GM12878 (cell line): ENCODE measurements at regions not wholly inside any gene's neighbourhood (a gene's known extent, or its start where the extent isn't known, plus 50 kb on each side); places are given as distances from the start of the nearest gene placed in this dataset.

ENCODE experiments used
- ATAC-seq: fragments of 200-7000 bp; cut with Tn5 transposase; 3 replicates; pipeline ENCODE4 v1.9.1; 2020; ENCODE audit warnings: mild to moderate bottlenecking, moderate library complexity
- BruUV-seq: library from RNA; stranded (reverse); fragments of 400-500 nt; replicated peaks from 2 replicates; lab custom pipeline; 2021; lab: Mats Ljungman, UMichigan
- CTCF ChIA-PET: fragments of 300-600 bp; sonication (Branson Sonifier 250); formaldehyde crosslinking; extraction: SDS; loops from one replicate; lab custom pipeline; 2021; ENCODE audit warnings: inconsistent platforms; lab: Yijun Ruan, JAX
- POLR2A ChIA-PET: fragments of 350-600 bp; formaldehyde crosslinking; extraction: SDS; loops from one replicate; lab custom pipeline; 2021; ENCODE audit warnings: inconsistent platforms; lab: Charles Lee
- RAD21 ChIA-PET: fragments of 300-600 bp; sonication (Branson Sonifier 250); formaldehyde crosslinking; loops from one replicate; lab custom pipeline; 2023; ENCODE audit warnings: antibody characterized with exemption; ENCODE audit not compliant: unreplicated experiment; lab: Charles Lee
- SMC1A ChIA-PET: fragments of 300-600 bp; sonication (Branson Sonifier 250); formaldehyde crosslinking; loops from one replicate; lab custom pipeline; 2023; ENCODE audit not compliant: unreplicated experiment, uncharacterized antibody; lab: Charles Lee
- DNase-seq: peaks from one replicate; pipeline ENCODE4 v3.0.0-alpha.2; 2011; ENCODE audit warnings: low read depth, low spot score
- FAIRE-seq: peaks from 3 replicates; lab custom pipeline; 2011; peaks lifted over from hg19 to GRCh38; lab: Jason Lieb, UNC
- H2AFZ ChIP-seq: 2 replicates; pipeline ENCODE4 v1.6.0; 2011; ENCODE audit warnings: low read depth, low read length, control low read depth; ENCODE audit not compliant: control insufficient read depth
- H3K27ac ChIP-seq: 2 replicates; pipeline ENCODE4 v1.5.1; 2011; ENCODE audit warnings: control low read depth; ENCODE audit not compliant: control insufficient read depth, insufficient read depth
- H3K27me3 ChIP-seq, 2 experiments: replicated peaks in 1 of 2; 2 replicates each; pipeline versions ENCODE4 v1.6.0 to v1.6.1; 2011; ENCODE audit warnings: low read length in 1 of 2; ENCODE audit not compliant: control insufficient read depth in 2 of 2, insufficient read depth in 2 of 2
- H3K36me3 ChIP-seq, 2 experiments: 2 replicates each; pipeline ENCODE4 v1.5.1; 2011; ENCODE audit warnings: low read length in 1 of 2; ENCODE audit not compliant: control insufficient read depth in 2 of 2, insufficient read depth in 2 of 2
- H3K4me1 ChIP-seq: 2 replicates; pipeline ENCODE4 v1.6.1; 2011; ENCODE audit warnings: mild to moderate bottlenecking, low read length, moderate library complexity, mixed read lengths; ENCODE audit not compliant: control insufficient read depth, insufficient read depth
- H3K4me2 ChIP-seq: 2 replicates; pipeline ENCODE4 v1.6.0; 2011; ENCODE audit warnings: control low read depth; ENCODE audit not compliant: control insufficient read depth, insufficient read depth
- H3K4me3 ChIP-seq: fragments of 200-600 bp; sonication (generic); 2 replicates; pipeline ENCODE4 v1.5.1; 2016
- H3K79me2 ChIP-seq: 2 replicates; pipeline ENCODE4 v1.6.0; 2011; ENCODE audit warnings: low read length; ENCODE audit not compliant: control insufficient read depth, insufficient read depth
- H3K9ac ChIP-seq: 2 replicates; pipeline ENCODE4 v1.8.0; 2011; ENCODE audit warnings: low read length, control low read depth, mixed read lengths; ENCODE audit not compliant: control insufficient read depth, insufficient read depth
- H3K9me3 ChIP-seq: replicated peaks from 3 replicates; pipeline ENCODE4 v1.5.1; 2011; ENCODE audit warnings: mild to moderate bottlenecking, low read length; ENCODE audit not compliant: control insufficient read depth, insufficient read depth
- H4K20me1 ChIP-seq: 2 replicates; pipeline ENCODE4 v1.6.0; 2011; ENCODE audit not compliant: control insufficient read depth, insufficient read depth
- CEBPZ ChIP-seq: fragments of 150-350 bp; IDR thresholded peaks from 2 replicates; pipeline ENCODE4 v1.6.1; 2016; ENCODE audit warnings: low read depth, low read length
- CHD2 ChIP-seq: IDR thresholded peaks from 2 replicates; pipeline ENCODE4 v1.6.1; 2011; ENCODE audit warnings: low read depth, low read length, improper control_type of control experiment, borderline replicate concordance
- DPF2 ChIP-seq: fragments of 450-650 bp; IDR thresholded peaks from 2 replicates; pipeline ENCODE4 v1.6.1; 2017; ENCODE audit warnings: mild to moderate bottlenecking
- EP300 ChIP-seq, 2 experiments: fragments of 150-350 bp in 1 of 2; IDR thresholded peaks; 2 replicates each; pipeline ENCODE4 v1.6.1; 2011 to 2012; ENCODE audit warnings: low read depth in 2 of 2, low read length in 2 of 2, borderline replicate concordance in 1 of 2, improper control_type of control experiment in 1 of 2, inconsistent platforms in 1 of 2; ENCODE audit not compliant: control insufficient read depth in 1 of 2
- IKZF1 ChIP-seq: fragments of 450-650 bp; conservative IDR thresholded peaks from 2 replicates; pipeline ENCODE4 v1.6.1; 2017; ENCODE audit warnings: antibody characterized with exemption, mild to moderate bottlenecking
- NRF1 ChIP-seq: conservative IDR thresholded peaks from 2 replicates; pipeline ENCODE4 v1.6.1; 2011; ENCODE audit warnings: mild to moderate bottlenecking, low read depth, low read length, improper control_type of control experiment
- RB1 ChIP-seq: fragments of 450-650 bp; formaldehyde crosslinking; IDR thresholded peaks from 2 replicates; pipeline ENCODE4 v1.6.1; 2017; ENCODE audit warnings: mild to moderate bottlenecking, borderline replicate concordance
- RUNX3 ChIP-seq: IDR thresholded peaks from 2 replicates; pipeline ENCODE4 v1.6.1; 2012; ENCODE audit warnings: low read length, inconsistent platforms
- STAT3 ChIP-seq: IDR thresholded peaks from 2 replicates; pipeline ENCODE4 v1.6.1; 2011; ENCODE audit warnings: low read depth, low read length, improper control_type of control experiment
- SUPT20H ChIP-seq: IDR thresholded peaks from 2 replicates; pipeline ENCODE4 v1.6.1; 2011; ENCODE audit warnings: low read depth, mild to moderate bottlenecking, low read length, moderate library complexity, borderline replicate concordance; ENCODE audit not compliant: control insufficient read depth
- TCF12 ChIP-seq: IDR thresholded peaks from 2 replicates; pipeline ENCODE4 v1.6.1; 2011; ENCODE audit warnings: low read depth, mild to moderate bottlenecking, low read length
- TCF3 ChIP-seq: IDR thresholded peaks from 2 replicates; pipeline ENCODE4 v1.6.1; 2012; ENCODE audit warnings: low read depth, mild to moderate bottlenecking, low read length, borderline replicate concordance; ENCODE audit not compliant: insufficient read depth
- ZNF592 ChIP-seq: fragments of 450-650 bp; IDR thresholded peaks from 2 replicates; pipeline ENCODE4 v1.6.1; 2017; ENCODE audit warnings: mild to moderate bottlenecking, moderate library complexity
- whole genome bisulfite sequencing: methylation state at CpG from one replicate; pipeline ENCODE4 v1.1.6; 2016; ENCODE audit warnings: low lambda C conversion rate; ENCODE audit not compliant: insufficient replicate concordance, insufficient coverage; ENCODE audit errors: missing lambda C conversion rate; 5-methylcytosine and 5-hydroxymethylcytosine counted together
- in situ Hi-C: fragments of 300-500 bp; cut with MboI; formaldehyde crosslinking; loops from 9 replicates; pipeline ENCODE4 v1.14.3; 2018; ENCODE audit warnings: mixed read lengths
- intact Hi-C: fragments of 100-400 bp; cut with micrococcal nuclease; formaldehyde crosslinking; loops from one replicate; pipeline ENCODE4 v1.14.2; 2022; ENCODE audit not compliant: unreplicated experiment
- TF ChIP-seq, protein P1 (sequence below): fragments of 450-650 bp; IDR thresholded peaks from 2 replicates; pipeline ENCODE4 v1.6.1; 2018; ENCODE audit warnings: mild to moderate bottlenecking, low read depth, moderate library complexity; ENCODE audit not compliant: partially characterized antibody

- no peaks in the 10 kb centered on the region for H3K4me1 ChIP-seq
- intact Hi-C loops, result no loop called here
- no peak overlapping the region for H3K4me2 ChIP-seq
- ChIA-PET SMC1A (interaction anchor here (1.1 to 2.5 kb wide), 3 partner anchors 13 to 58 kb away, joined by 3 to 9 read pairs (median 5); no protein-coding TSS in a partner anchor), CTCF (interaction anchor here (1.8 kb wide), 1 partner anchor 25 kb away, joined by 5 read pairs; no protein-coding TSS in a partner anchor), RAD21 (interaction anchor here (0.6 kb wide), 1 partner anchor 39 kb away, joined by 3 read pairs; no protein-coding TSS in a partner anchor), POLR2A (interaction anchor here (0.6 kb wide), 1 partner anchor 1106 kb away, joined by 3 read pairs; no protein-coding TSS in a partner anchor)
- no peaks in the 10 kb centered on the region for H3K27me3 ChIP-seq
- no peak overlapping the region for H2AFZ ChIP-seq
- H3K79me2 ChIP-seq, result no peaks in the 10 kb centered on the region
- FAIRE-seq, result no peak
- peak; percentile 92 for ATAC-seq
- H4K20me1 ChIP-seq, result no peaks in the 10 kb centered on the region
- BruUV-seq, result no TSS peak
- 0% methylated on average over 2 of the region's 2 CpGs for WGBS
- H3K9me3 ChIP-seq, result no peaks in the 10 kb centered on the region
- no peak overlapping the region for H3K27ac ChIP-seq
- H3K9ac ChIP-seq, result no peak overlapping the region
- in situ Hi-C loops, result no loop called here
- H3K4me3 ChIP-seq, result no peak overlapping the region
- DNase-seq, result peak; percentile 2
- no peaks in the 10 kb centered on the region for H3K36me3 ChIP-seq
- TF ChIP-seq DPF2, result peak; percentile 77; the same call in 1 of the 2 replicates
- TF ChIP-seq RB1, result no peak
- TF ChIP-seq IKZF1, result peak; percentile 49
- no peak for TF ChIP-seq CEBPZ
- TF ChIP-seq, protein P1, sequence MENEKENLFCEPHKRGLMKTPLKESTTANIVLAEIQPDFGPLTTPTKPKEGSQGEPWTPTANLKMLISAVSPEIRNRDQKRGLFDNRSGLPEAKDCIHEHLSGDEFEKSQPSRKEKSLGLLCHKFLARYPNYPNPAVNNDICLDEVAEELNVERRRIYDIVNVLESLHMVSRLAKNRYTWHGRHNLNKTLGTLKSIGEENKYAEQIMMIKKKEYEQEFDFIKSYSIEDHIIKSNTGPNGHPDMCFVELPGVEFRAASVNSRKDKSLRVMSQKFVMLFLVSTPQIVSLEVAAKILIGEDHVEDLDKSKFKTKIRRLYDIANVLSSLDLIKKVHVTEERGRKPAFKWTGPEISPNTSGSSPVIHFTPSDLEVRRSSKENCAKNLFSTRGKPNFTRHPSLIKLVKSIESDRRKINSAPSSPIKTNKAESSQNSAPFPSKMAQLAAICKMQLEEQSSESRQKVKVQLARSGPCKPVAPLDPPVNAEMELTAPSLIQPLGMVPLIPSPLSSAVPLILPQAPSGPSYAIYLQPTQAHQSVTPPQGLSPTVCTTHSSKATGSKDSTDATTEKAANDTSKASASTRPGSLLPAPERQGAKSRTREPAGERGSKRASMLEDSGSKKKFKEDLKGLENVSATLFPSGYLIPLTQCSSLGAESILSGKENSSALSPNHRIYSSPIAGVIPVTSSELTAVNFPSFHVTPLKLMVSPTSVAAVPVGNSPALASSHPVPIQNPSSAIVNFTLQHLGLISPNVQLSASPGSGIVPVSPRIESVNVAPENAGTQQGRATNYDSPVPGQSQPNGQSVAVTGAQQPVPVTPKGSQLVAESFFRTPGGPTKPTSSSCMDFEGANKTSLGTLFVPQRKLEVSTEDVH, result no peak
- TF ChIP-seq STAT3, result no peak
- no peak for TF ChIP-seq NRF1
- no peak for TF ChIP-seq SUPT20H
- TF ChIP-seq RUNX3, result peak; percentile 88
- TF ChIP-seq TCF3, result no peak
- no peak for TF ChIP-seq CHD2
- TF ChIP-seq EP300 (IDR thresholded peaks at IDR 0.05; ENCODE audit: borderline replicate concordance in 1 of 2, control insufficient read depth in 1 of 2, low read depth in 2 of 2, low read length in 2 of 2), result no peak
- no peak for TF ChIP-seq TCF12
- no peak for TF ChIP-seq ZNF592
Measured at GRCh38 chr2:185316383-185316782, 422.2 kb upstream of the FSIP2 start.
